COLO668 (cell line): ENCODE measurements at regions not wholly inside any gene's neighbourhood (a gene's known extent, or its start where the extent isn't known, plus 50 kb on each side); places are given as distances from the start of the nearest gene placed in this dataset.

ENCODE experiments used
- DNase-seq: peaks from one replicate; lab custom pipeline; 2025; ENCODE audit not compliant: unreplicated experiment; lab: John Stamatoyannopoulos, UW

DNA sequence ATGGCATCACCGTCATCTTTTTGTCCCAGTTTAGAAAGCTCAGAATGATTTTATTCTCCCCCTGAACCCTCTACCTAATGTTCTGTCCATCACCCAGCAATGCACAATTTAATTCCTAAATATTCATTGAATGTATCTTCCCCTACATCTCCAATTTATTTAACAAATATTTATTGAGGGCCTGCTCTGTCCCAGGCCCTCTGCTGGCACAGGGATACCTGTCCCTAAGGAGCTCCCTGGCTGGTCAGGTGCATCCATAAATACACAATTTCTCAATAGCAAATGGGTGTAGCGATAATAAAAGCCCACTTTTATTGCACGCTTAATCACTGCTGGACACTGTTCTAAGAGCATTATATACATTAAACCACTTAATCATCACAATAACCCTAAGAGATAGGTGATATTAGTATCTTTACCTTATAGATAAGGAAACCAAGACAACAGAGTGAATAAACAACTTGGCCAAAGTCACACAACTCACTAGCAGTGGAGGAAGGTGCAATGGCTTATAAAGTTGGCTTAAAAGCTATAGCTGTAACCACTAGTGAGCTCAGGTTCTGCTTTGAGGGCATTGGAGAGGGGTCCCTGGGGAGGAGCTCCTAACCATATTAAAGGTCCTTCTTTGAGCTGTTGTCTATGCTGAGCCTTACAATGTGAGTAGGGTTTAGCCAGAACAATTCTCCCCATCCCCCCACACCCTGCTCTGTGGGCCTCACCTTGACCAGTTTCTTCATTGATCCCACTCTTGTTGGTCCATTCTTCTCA, 126.3 kb upstream of the JUN start:
- no peak for DNase-seq

DNA sequence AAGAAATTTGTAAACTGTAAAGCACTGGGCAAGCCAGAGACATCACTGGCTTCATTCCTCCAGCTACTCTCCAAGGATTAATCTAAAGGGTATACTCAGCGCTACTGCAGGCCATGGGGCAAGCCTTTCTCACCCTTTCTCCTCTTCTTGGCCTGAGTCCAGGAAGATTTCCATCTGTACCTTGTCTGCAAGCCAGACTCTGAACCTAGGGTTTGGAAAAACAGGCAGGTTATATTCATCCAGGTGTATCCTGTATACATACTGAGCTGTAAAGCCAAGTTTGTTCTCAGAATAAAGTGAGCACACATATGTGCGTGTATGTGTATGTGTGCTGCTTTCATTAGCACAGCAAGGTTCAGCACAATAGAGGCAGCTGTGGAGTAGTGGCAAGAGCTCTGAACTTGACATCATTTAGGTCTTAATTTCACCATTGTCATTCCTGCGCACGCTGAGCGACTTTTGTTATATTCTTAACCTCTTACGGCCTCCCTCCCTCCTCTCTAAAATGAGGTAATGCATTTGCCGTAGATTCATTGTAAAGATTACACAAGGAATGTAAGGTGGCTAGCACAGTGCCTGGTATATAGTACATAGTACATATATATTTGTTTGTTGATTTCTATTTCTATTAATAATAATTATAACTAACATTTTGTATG, 128.1 kb upstream of the JUN start:
- no peak for DNase-seq

DNA sequence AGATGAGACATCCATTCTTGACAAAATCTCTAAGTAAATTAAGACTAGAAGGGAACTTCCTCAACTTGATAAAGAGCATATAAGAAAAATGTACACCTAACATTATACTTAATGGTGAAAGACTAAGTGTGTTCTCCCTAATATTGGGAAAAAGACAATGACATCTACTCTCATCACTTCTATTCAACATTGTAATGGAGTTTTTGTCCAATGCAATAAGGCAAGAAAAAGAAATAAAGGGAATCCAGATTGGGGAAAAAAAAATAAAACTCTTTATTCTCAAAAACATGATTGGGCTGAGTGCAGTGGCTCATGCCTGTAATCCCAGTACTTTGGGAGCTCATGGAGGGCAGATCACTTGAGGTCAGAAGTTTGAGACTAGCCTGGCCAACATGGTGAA, 131.1 kb upstream of the JUN start:
- no peak for DNase-seq

DNA sequence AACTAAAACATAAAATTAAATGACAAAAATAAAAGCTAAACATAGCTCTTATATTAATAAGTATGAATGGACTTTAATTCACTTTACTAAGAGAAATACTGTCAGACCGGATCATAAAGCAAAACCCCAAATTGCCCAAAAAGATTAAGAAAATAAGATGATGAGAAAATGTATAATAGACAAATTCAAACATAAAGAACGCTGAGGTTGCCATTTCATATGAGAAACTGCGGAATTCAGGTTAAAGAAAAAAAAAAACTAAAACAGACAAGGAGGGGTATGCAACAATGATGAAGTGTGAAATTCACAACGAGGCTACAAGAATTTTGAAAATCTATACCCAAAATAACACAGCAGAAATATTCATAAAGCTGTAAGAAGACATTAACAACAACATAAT, 133.6 kb upstream of the JUN start:
- DNase-seq: no peak

DNA sequence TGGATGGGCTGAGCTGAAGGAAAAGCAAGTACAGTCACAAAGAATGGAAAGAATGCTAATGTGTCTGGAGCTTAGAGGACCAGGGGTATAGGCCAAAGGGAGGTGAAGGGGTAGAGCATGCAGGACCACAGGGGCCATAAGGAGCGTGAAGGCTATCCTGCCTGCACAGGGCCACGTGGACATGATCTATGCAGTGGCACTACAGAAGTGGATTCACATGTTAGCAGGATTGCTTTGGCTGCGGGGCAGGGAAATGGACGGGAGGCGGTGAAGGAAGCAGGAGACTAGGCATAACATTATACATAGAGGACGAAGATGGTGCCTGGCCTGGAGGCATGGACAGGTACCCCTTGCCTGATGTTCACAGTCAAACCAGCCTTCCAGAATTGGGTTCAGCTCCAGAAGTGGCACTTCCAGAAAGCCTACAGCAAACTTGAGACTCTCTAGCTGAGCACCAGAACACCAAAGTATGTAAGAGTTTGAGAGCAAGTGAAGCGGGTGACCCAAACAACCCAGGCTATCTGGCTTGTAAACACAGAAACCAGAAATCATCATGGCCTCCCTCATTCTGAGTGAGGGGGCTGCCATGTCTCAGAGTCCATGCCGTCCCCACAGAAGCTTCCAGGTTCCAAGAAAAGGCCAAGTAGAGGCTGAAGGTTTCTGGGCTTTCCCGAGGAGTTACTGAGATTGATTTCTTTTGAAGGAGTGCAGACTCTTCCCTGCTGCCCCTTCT, 135.5 kb upstream of the JUN start:
- no peak for DNase-seq

DNA sequence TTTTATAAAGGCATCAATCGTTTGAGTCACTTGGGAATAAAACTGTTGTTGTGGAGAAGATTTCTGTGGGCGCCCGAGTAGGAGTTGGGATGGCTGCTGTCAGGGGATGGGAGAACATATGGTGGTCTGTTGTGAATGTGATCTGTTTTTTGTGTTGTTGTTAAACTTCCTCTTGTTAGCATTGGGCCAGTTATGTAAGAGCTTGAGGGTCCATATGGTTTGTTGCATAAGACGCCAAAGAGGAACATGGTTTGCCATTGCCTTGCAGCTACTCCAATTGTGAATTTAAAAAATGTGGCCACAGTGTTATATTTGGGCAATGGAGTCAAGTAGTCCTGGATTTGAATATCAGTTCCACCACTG, 136.1 kb upstream of the JUN start:
- DNase-seq: no peak

DNA sequence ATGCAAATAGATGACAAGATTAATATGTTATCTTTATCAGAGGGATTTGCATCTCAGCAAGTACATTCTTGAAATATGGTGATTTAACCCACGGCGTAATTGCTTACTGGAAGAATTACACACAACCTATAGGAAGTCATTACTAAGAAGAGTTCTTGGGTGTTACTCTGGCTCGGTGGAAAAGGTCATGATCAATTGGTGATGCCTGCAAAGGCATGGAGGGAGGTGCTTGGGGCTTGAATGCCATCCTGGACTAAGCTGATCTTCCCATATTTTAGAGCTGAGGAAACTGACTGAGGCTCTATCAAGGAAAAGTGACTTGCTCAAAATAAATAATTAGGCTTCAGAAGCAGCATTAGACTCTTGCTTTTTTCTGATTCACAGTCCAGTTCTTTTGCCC, 137.5 kb upstream of the JUN start:
- no peak for DNase-seq

DNA sequence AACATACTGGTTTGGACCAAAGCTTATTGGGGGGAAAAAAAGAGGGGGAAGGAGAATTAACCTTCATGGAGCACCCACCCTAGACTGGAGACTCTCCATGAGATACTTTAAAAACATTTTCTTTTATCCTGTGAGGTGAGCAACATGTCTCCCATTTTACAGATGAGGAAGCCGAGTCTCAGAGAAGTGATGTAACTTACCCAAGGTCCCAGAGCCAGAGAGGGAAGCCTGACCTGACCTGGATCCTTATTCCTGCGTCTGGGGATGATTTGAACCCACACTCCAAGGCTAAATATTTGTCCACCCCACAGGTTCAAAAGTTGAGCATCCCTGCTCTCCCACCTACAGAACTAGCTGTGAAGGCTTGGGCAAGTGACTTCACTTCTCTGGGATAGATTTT, 137.9 kb upstream of the JUN start:
- no peak for DNase-seq

DNA sequence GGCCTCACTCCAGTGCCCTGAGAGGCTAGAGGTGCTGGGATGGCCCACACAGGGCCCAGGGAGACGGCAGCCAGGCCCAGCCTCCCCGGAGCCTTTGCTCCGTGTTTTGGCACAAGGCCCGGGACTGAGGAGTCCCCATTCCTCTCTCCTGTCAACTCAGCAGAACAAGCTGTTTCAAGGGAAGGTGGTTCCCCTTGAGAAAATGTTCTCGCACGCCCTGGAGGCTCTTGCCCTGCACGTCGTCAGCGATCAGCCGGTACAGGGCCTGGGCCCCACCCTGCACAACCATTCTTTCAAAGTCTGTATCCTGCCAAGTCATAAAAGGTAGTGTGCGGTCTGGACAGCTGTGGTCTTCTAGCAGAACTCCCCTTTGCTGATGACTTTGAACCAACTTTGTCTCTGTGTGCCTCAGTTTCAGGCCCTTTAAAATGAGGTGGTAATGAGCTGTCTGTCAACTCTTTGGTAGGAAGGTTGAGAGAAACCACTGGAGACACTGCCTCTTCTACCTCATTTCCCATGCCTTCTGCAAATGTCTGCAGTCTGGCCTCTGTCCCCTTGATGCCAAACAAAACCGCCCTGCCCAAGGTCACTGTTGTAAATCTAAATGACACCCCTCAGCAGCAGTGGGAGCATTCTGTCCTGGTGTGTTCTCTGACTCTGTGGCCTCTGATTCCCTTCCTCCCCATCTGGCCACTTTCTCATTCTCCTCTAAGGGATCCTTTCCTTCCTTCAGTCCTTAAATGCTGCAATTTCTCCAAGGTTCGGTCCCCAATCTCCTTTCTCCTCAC, 138.6 kb upstream of the JUN start:
- DNase-seq: no peak

DNA sequence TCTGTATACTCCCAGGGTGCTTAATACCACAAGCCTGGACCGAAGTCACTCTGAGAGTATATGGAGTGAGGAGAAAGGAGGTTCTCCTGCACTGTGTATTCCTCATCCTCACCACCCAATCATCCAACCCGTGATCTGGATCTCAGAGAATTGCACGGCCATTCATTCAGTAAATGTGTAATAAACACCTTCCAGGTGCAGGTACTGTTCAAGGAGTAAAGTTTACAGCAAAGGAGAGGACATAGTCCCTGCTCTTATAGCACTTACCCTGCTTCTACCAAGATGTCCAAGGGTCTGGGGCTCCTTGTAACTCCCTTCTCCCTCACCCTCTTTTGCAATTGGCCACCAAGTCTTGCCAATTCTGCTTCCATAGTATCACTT, 139.2 kb upstream of the JUN start:
- DNase-seq: no peak

DNA sequence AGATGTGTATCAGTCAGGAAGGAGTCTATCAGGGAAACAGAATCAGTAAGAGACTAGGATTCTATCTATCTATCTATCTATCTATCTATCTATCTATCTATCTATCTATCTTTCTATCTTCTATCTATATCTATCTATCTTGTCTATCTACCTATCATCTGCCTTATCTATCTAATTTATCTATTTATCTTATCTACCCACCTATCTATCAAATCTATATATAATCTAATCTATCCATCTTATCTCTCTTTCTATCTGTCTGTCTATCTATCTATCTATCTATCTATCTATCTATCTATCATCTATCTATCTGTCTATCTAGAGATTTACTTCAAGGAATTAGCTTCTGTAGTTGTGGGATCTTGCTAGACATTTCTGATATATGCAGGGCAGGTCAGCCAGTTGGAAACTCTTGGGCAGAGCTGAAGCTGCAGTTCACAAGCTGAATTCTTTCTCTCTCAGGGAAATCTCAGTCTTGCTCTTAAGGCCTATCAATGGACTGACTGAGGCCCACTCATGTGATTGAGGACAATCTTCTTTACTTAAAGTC, 140.2 kb upstream of the JUN start:
- no peak for DNase-seq

DNA sequence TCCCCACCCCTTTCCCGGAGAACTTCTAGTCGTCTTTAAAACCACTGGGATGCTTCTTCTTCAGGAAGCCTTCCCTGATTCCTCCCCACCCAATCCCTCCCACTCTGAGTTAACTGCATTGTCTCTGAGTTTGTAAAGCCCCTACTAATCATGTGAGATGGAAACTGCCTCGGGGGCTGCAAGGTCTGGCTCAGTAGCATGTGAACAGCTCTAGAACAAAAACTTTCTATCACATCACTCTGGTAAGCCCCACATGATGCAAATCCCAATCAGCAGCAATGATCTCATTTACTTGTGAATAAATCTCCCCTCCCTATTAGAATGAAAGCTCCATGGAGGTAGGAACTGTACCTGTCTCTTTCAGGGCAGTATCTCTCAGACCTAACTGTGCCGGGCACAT, 141.0 kb upstream of the JUN start:
- DNase-seq: no peak

DNA sequence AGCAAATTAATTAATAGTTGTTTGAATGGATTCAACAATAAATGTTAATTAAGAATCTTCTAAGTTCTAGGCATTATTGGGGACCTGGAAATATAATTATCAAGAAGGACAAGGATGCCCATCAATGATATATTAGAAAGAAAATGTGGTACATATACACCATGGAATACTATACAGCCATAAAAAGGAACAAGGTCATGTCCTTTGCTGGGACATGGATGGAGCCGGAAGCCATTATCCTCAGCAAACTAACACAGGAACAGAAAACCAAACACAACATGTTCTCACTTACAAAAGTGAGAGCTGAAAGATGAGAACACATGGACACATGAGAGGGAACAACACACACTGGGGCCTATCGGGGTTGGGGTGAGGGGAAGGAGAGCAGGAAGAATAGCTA, 141.4 kb upstream of the JUN start:
- DNase-seq: no peak

DNA sequence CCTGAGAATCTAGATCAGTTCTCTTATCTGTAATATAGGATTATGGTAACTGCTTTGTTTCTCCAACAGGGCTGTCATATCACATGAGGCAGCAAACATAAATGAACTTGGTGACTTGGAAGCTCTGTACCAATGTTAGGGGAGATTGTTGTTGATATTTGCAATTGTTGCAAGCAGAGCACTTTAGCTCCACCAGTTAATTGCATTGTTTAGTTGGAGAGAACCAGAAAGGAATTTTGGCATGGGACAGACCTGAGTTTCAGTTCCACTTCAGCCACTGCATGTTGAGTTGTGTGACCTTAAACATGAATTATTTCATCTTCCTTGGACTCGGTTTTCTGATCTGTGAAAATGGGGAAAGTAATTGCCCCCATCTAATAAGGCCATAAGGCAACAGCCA, 142.3 kb upstream of the JUN start:
- no peak for DNase-seq

DNA sequence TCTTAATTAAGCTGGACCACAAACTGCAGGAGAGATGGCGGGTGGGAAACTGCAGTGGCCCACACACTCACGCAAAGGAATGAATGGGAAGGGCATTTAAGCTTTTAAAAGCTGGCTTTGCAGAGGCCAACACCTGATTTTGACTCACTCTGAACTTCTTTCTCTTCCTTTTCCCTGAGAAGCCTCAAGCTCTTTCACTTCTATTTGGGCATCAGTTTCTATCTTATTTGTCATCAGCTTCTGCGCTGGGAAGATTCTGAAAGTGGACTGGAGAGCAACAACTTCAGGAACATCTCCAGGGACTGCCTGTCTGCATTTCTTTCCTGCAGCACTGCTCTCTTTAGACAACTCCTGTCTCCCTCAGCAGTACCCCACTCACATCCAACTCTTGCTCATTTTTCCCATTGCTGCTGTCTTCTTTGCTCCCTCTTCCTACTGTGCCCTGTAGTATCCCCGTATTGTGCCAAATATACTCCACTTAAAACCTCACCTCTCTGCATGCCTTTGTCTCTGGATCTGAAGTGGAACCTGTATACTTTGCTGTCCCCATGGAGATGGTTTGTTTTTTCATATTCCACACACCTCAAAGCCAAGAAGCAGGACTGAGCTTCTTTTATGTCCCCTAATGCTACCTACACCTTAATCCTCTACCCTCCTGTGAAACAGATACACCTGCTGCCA, 143.3 kb upstream of the JUN start:
- no peak for DNase-seq

DNA sequence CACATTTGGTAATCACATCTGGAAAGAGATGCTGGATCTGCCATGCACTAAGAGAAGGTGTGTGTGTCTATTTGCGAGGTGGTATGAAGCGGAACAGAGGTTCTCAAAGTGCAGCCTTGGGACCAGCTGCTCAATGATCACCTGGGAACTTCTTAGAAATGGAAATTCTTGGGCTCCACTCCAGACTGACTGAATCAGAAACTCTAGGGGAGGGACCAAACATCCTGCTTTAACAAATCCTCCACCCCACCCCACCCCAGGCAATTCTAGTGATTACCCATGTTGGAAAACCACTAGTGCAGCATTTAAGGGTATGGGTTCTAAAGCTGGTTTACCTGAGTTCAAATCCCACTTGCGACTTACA, 143.9 kb upstream of the JUN start:
- no peak for DNase-seq

DNA sequence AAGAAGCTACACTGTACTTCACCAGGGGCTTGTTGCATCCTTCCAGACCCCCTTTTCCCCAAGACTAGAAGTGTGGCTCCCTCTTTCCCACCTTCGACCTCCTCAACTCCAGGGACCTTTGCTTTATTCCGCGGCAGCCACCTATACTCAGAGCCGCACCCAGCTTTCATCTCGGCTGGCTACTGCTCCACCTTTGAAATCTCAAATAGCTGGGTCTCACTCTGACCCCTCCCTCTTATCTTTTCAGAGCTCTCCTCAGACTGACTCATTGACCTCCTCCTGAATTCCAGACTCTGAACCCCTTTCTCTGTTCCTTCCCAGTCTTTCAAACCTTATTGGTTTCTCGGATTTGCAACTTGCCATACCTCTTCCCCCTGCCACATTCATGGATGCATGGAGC, 144.7 kb upstream of the JUN start:
- DNase-seq: no peak

DNA sequence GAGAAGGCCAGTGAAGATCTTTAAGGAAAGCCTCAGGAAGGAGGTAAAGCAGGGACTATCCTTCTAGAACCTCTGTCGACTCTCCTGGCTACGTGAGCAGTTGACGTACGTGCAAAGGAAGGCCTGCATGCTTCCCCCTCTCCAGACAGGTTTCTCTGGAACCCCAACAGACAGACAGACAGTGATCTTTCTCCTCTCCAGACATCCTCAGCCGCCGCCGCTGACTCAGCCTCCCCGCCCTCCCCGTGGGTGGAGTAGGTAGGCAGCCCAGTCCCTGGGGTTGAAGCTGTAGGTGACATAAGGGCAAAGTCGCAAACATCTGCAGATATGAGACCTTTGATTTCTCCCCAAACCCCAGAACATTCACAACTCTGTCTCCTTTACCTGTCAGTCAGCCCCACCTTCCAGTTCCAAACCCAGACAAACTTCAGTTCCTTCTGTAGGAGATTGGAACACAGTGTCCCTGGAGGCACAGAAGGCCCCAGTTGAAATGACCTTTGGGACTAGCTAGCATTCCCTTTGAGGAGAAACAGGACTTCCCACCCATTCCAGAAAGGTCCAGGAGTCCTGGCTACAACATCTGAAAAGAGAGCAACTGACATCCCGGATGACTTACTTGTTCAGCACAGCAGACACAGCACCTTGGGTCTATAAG, 146.0 kb upstream of the JUN start:
- no peak for DNase-seq

DNA sequence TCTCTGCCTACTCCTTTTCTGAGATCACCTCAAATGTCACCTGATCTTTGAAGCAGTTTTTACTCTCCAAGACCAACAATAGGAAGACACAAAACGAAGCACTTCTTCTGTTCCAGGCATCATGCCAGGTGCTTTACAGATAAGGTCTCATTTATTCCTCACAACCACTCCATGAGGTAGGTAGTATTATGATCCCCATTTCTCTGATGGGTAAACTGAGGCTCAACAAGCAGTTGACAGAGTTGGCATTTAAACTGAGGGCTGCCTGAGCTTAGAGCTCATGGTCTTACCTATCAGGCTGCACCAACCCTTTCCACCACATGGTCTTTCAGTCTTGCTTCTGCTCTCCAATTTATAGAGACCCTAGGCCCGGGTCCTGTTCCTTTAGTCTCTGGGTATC, 147.2 kb upstream of the JUN start:
- DNase-seq: no peak

DNA sequence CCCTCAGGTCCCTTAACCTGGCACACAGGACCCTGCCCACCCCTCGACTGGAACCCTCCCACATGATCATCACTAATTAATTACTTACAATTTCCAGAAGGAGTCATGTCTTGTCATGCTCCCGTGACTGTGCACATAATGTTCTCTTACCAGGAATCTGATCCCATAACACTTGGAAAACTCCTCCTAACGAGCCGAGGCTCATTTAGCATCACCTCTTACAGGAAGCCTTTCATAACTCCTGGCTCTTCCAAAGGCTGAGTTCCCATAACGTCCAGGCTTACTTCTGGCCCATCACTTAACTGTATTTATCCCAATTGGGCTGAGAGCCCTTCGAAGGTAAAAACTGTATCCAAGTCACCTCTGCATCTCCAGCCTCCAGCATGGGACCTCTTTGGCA, 147.9 kb upstream of the JUN start:
- DNase-seq: no peak
